Stimulated activated CD4-positive, alpha-beta T cell treated with anti-CD3 and anti-CD28 coated beads, Interleukin-2, amount 100 ng/mL, for 24 hours (primary cell): ENCODE measurements at regions not wholly inside any gene's neighbourhood (a gene's known extent, or its start where the extent isn't known, plus 50 kb on each side); places are given as distances from the start of the nearest gene placed in this dataset.

Source experiments
- DNase-seq, 2 donors: peaks; one replicate each; pipeline ENCODE4 v3.0.0-alpha.2; 2020

GRCh38 chr1:88104886-88105285 lies 579.2 kb upstream of the PKN2 start:
- DNase-seq: no peak

- DNase-seq: no peak
Measured at GRCh38 chr1:88111816-88112215, 572.3 kb upstream of the PKN2 start.

GRCh38 chr1:88117597-88117996 lies 566.5 kb upstream of the PKN2 start:
- DNase-seq: no peak

GRCh38 chr1:88118176-88118845 lies 565.8 kb upstream of the PKN2 start:
- no peak for DNase-seq

GRCh38 chr1:88124614-88125013 lies 559.5 kb upstream of the PKN2 start:
- no peak for DNase-seq

GRCh38 chr1:88126467-88126866 lies 557.6 kb upstream of the PKN2 start:
- no peak for DNase-seq

GRCh38 chr1:88133991-88134390 lies 550.1 kb upstream of the PKN2 start:
- DNase-seq: no peak

- DNase-seq: no peak
Measured at GRCh38 chr1:88134983-88135921, 548.8 kb upstream of the PKN2 start.

GRCh38 chr1:88139633-88140032 lies 544.4 kb upstream of the PKN2 start:
- no peak for DNase-seq

- no peak for DNase-seq
Measured at GRCh38 chr1:88140325-88140724, 543.7 kb upstream of the PKN2 start.

- no peak for DNase-seq
Measured at GRCh38 chr1:88141499-88142074, 542.5 kb upstream of the PKN2 start.

GRCh38 chr1:88145752-88146151 lies 538.3 kb upstream of the PKN2 start:
- no peak for DNase-seq

- no peak for DNase-seq
Measured at GRCh38 chr1:88149686-88150085, 534.4 kb upstream of the PKN2 start.

- no peak for DNase-seq
Measured at GRCh38 chr1:88150330-88150729, 533.7 kb upstream of the PKN2 start.

- DNase-seq: no peak
Measured at GRCh38 chr1:88163187-88163586, 520.9 kb upstream of the PKN2 start.

- no peak for DNase-seq
Measured at GRCh38 chr1:88168126-88168525, 515.9 kb upstream of the PKN2 start.

GRCh38 chr1:88169139-88169538 lies 514.9 kb upstream of the PKN2 start:
- DNase-seq: no peak

- no peak for DNase-seq
Measured at GRCh38 chr1:88169939-88170338, 514.1 kb upstream of the PKN2 start.

GRCh38 chr1:88175120-88175630 lies 508.9 kb upstream of the PKN2 start:
- DNase-seq: no peak

GRCh38 chr1:88175631-88176226 lies 508.3 kb upstream of the PKN2 start:
- no peak for DNase-seq

GRCh38 chr1:88179943-88180342 lies 504.1 kb upstream of the PKN2 start:
- DNase-seq: no peak

GRCh38 chr1:88180449-88181108 lies 503.5 kb upstream of the PKN2 start:
- DNase-seq: peak; percentile 52 to 65

- DNase-seq: no peak
Measured at GRCh38 chr1:88186911-88187310, 497.2 kb upstream of the PKN2 start.
